H1 (cell line): ENCODE measurements at regions not wholly inside any gene's neighbourhood (a gene's known extent, or its start where the extent isn't known, plus 50 kb on each side); places are given as distances from the start of the nearest gene placed in this dataset.
A peak's percentile ranks its signal among the peaks of the same experiment; 100 is the strongest.

Experiments used
- CTCF ChIA-PET: fragments of 300-600 bp; sonication (Branson Sonifier 250); formaldehyde crosslinking; loops from one replicate; lab custom pipeline; 2021; ENCODE audit not compliant: partially characterized antibody; lab: Charles Lee
- POLR2A ChIA-PET: fragments of 300-600 bp; sonication (Branson Sonifier 250); formaldehyde crosslinking; loops from one replicate; lab custom pipeline; 2021; ENCODE audit warnings: inconsistent platforms; ENCODE audit not compliant: partially characterized antibody; lab: Charles Lee
- DNase-seq, 2 experiments: peaks; one replicate each; pipeline versions ENCODE4 v3.0.0 to v3.0.0-alpha.2; 2010 to 2022; ENCODE audit warnings: low spot score in 2 of 2, low read depth in 1 of 2, mixed read lengths in 1 of 2
- FAIRE-seq: peaks from 2 replicates; lab custom pipeline; 2011; peaks lifted over from hg19 to GRCh38; lab: Jason Lieb, UNC
- H2AFZ ChIP-seq: 2 replicates; pipeline ENCODE4 v1.8.1; 2012; ENCODE audit warnings: low read length, inconsistent platforms
- H2AK5ac ChIP-seq: 2 replicates; pipeline ENCODE4 v1.6.1; 2013; ENCODE audit warnings: low read depth, low read length
- H2BK120ac ChIP-seq: replicated peaks from 2 replicates; pipeline ENCODE3; 2013; ENCODE audit warnings: low read depth, low read length, inconsistent platforms
- H2BK12ac ChIP-seq: 2 replicates; pipeline ENCODE4 v1.6.1; 2013; ENCODE audit warnings: low read depth, low read length
- H2BK15ac ChIP-seq: 2 replicates; pipeline ENCODE4 v1.6.1; 2013; ENCODE audit warnings: low read length
- H2BK20ac ChIP-seq: 2 replicates; pipeline ENCODE4 v1.6.1; 2013; ENCODE audit warnings: low read length
- H2BK5ac ChIP-seq: 2 replicates; pipeline ENCODE4 v1.6.1; 2013; ENCODE audit warnings: low read depth, low read length
- H3K14ac ChIP-seq: 2 replicates; pipeline ENCODE4 v1.6.1; 2013; ENCODE audit warnings: inconsistent platforms; ENCODE audit not compliant: insufficient read length
- H3K18ac ChIP-seq: 2 replicates; pipeline ENCODE4 v1.6.1; 2013; ENCODE audit warnings: low read length; ENCODE audit errors: extremely low read depth
- H3K23ac ChIP-seq: 2 replicates; pipeline ENCODE4 v1.6.1; 2013; ENCODE audit warnings: inconsistent platforms; ENCODE audit not compliant: insufficient read length
- H3K23me2 ChIP-seq: 2 replicates; pipeline ENCODE4 v1.6.1; 2013; ENCODE audit warnings: low read depth, low read length
- H3K27ac ChIP-seq: 2 replicates; pipeline ENCODE4 v1.6.1; 2011; ENCODE audit warnings: low read depth, low read length, inconsistent platforms
- H3K27me3 ChIP-seq, 4 experiments: replicated peaks in 1 of 4; 1 replicate in 1 of 4; 2 replicates in 3 of 4; pipeline versions ENCODE4 v1.6.1 to v1.8.1; 2011 to 2013; ENCODE audit warnings: low read length in 3 of 4, mild to moderate bottlenecking in 3 of 4, inconsistent platforms in 2 of 4, mixed read lengths in 2 of 4, moderate library complexity in 1 of 4; ENCODE audit not compliant: control insufficient read depth in 3 of 4, insufficient read depth in 3 of 4; ENCODE audit errors: extremely low read depth in 1 of 4
- H3K36me3 ChIP-seq, 4 experiments: 2 replicates each; pipeline versions ENCODE4 v1.6.1 to v1.8.1; 2011 to 2013; ENCODE audit warnings: mild to moderate bottlenecking in 4 of 4, low read length in 3 of 4, moderate library complexity in 2 of 4, control low read depth in 1 of 4, inconsistent platforms in 1 of 4; ENCODE audit not compliant: insufficient read depth in 4 of 4, control insufficient read depth in 2 of 4
- H3K4ac ChIP-seq: replicated peaks from 2 replicates; pipeline ENCODE3; 2013; ENCODE audit warnings: low read length, low read depth, mixed read lengths, inconsistent platforms; ENCODE audit not compliant: insufficient read length
- H3K4me1 ChIP-seq, 4 experiments: replicated peaks in 1 of 4; 1 replicate in 1 of 4; 2 replicates in 3 of 4; pipeline versions ENCODE4 v1.6.1 to v1.8.1; 2011 to 2013; ENCODE audit warnings: low read length in 3 of 4, inconsistent platforms in 2 of 4, mixed read lengths in 1 of 4; ENCODE audit not compliant: insufficient read depth in 4 of 4, control insufficient read depth in 3 of 4
- H3K4me2 ChIP-seq, 2 experiments: 2 replicates each; pipeline versions ENCODE4 v1.6.1 to v1.8.1; 2011 to 2013; ENCODE audit warnings: low read depth in 2 of 2, low read length in 2 of 2, control low read depth in 1 of 2, inconsistent platforms in 1 of 2, mild to moderate bottlenecking in 1 of 2; ENCODE audit not compliant: insufficient read depth in 1 of 2
- H3K4me3 ChIP-seq, 4 experiments: fragments of 200-600, 300-600 bp in 1 of 4; sonication (generic), shearing (Covaris generic), sonication (Bioruptor Twin) in 1 of 4; 2 replicates each; pipeline versions ENCODE4 v1.5.1 to v1.8.1; 2011 to 2016; ENCODE audit warnings: low read length in 4 of 4, low read depth in 3 of 4, control low read depth in 2 of 4, inconsistent platforms in 2 of 4, mild to moderate bottlenecking in 2 of 4, mixed read lengths in 1 of 4, moderate library complexity in 1 of 4; ENCODE audit not compliant: insufficient read depth in 2 of 4; ENCODE audit errors: extremely low read depth in 1 of 4
- H3K56ac ChIP-seq: replicated peaks from 2 replicates; pipeline ENCODE3; 2013; ENCODE audit warnings: low read depth, mild to moderate bottlenecking, mixed read lengths, low read length, inconsistent platforms; ENCODE audit not compliant: insufficient read length
- H3K79me1 ChIP-seq: 2 replicates; pipeline ENCODE4 v1.6.1; 2013; ENCODE audit warnings: low read depth, low read length, control low read depth
- H3K79me2 ChIP-seq, 2 experiments: 2 replicates each; pipeline versions ENCODE4 v1.6.1 to v1.8.1; 2012 to 2013; ENCODE audit warnings: low read length in 2 of 2, mild to moderate bottlenecking in 2 of 2, inconsistent platforms in 1 of 2; ENCODE audit not compliant: insufficient read depth in 2 of 2, control insufficient read depth in 1 of 2
- H3K9ac ChIP-seq, 4 experiments: replicated peaks in 1 of 4; 1 replicate in 1 of 4; 2 replicates in 3 of 4; pipeline versions ENCODE4 v1.6.1 to v1.8.1; 2011 to 2013; ENCODE audit warnings: low read depth in 3 of 4, low read length in 3 of 4, control low read depth in 2 of 4, mild to moderate bottlenecking in 2 of 4, moderate library complexity in 2 of 4, inconsistent platforms in 1 of 4; ENCODE audit errors: extremely low read depth in 1 of 4
- H3K9me3 ChIP-seq, 2 experiments: 2 replicates each; pipeline versions ENCODE4 v1.6.1 to v1.8.1; 2012 to 2013; ENCODE audit warnings: mild to moderate bottlenecking in 2 of 2, moderate library complexity in 2 of 2, control low read depth in 1 of 2, inconsistent platforms in 1 of 2, low read depth in 1 of 2, low read length in 1 of 2, mixed read lengths in 1 of 2; ENCODE audit not compliant: insufficient read depth in 2 of 2
- H4K20me1 ChIP-seq, 2 experiments: replicated peaks in 1 of 2; 2 replicates each; pipeline versions ENCODE3 to v1.8.1; 2011 to 2013; ENCODE audit warnings: inconsistent platforms in 2 of 2, low read length in 2 of 2, mild to moderate bottlenecking in 1 of 2; ENCODE audit not compliant: insufficient read depth in 2 of 2, control insufficient read depth in 1 of 2
- H4K5ac ChIP-seq: 2 replicates; pipeline ENCODE4 v1.6.1; 2013; ENCODE audit warnings: low read length, low read depth, mixed read lengths, inconsistent platforms; ENCODE audit not compliant: insufficient read length
- H4K8ac ChIP-seq: 2 replicates; pipeline ENCODE4 v1.8.0; 2013; ENCODE audit warnings: mild to moderate bottlenecking, moderate library complexity, low read length, inconsistent platforms; ENCODE audit not compliant: insufficient read depth; ENCODE audit errors: extremely low read depth
- H4K91ac ChIP-seq: replicated peaks from 2 replicates; pipeline ENCODE3; 2013; ENCODE audit warnings: low read length, mixed read lengths, inconsistent platforms; ENCODE audit not compliant: insufficient read length
- SIX5 ChIP-seq: IDR thresholded peaks from 2 replicates; pipeline ENCODE4 v1.6.1; 2011; ENCODE audit warnings: mild to moderate bottlenecking, low read depth, low read length
- SRF ChIP-seq: IDR thresholded peaks from 2 replicates; pipeline ENCODE4 v1.6.1; 2011; ENCODE audit warnings: mild to moderate bottlenecking, low read depth, low read length, moderate library complexity
- TF ChIP-seq, protein P1 (sequence below): IDR thresholded peaks from 2 replicates; pipeline ENCODE4 v1.6.1; 2011; ENCODE audit warnings: low read length, improper control_type of control experiment

GRCh38 chr12:78388461-78388860, 476.1 kb upstream of the SYT1 start:
- H3K4me1 ChIP-seq, result peaks cover 0 to 2% (median under 1%) of the 10 kb centered on the region in 4 experiments; a peak in 3 of 7 replicates
- no peak overlapping the region for H3K4me3 ChIP-seq
- no peak overlapping the region for H3K4me2 ChIP-seq
- peak overlapping the region; percentile 54; the same call in 1 of the 2 replicates for H2AFZ ChIP-seq
- H2BK5ac ChIP-seq, result no peak overlapping the region
- no peak overlapping the region for H3K4ac ChIP-seq
- no peak for FAIRE-seq
- H3K56ac ChIP-seq, result no peak overlapping the region
- H3K9ac ChIP-seq, result no peak overlapping the region
- H3K18ac ChIP-seq, result no peak overlapping the region
- DNase-seq, result no peak
- H3K36me3 ChIP-seq, result no peaks in the 10 kb centered on the region
- H4K20me1 ChIP-seq, result no peaks in the 10 kb centered on the region
- no peak overlapping the region for H3K27ac ChIP-seq
- TF ChIP-seq, protein P1, sequence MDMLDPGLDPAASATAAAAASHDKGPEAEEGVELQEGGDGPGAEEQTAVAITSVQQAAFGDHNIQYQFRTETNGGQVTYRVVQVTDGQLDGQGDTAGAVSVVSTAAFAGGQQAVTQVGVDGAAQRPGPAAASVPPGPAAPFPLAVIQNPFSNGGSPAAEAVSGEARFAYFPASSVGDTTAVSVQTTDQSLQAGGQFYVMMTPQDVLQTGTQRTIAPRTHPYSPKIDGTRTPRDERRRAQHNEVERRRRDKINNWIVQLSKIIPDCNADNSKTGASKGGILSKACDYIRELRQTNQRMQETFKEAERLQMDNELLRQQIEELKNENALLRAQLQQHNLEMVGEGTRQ, result peak; percentile 50; the same call in 1 of the 2 replicates
- no peak for TF ChIP-seq SRF
- TF ChIP-seq SIX5, result peak; percentile 48
- no peak overlapping the region for H3K23ac ChIP-seq
- H2BK12ac ChIP-seq, result no peak overlapping the region
- H3K9me3 ChIP-seq, result no peaks in the 10 kb centered on the region
- no peak overlapping the region for H4K91ac ChIP-seq
- no peak overlapping the region for H2AK5ac ChIP-seq
- no peak overlapping the region for H2BK120ac ChIP-seq
- ChIA-PET CTCF (no interaction called here), POLR2A (no interaction called here)
- no peaks in the 10 kb centered on the region for H3K23me2 ChIP-seq
- no peak overlapping the region for H4K8ac ChIP-seq
- no peak overlapping the region for H3K14ac ChIP-seq
- H3K27me3 ChIP-seq, result no peaks in the 10 kb centered on the region
- H4K5ac ChIP-seq, result no peak overlapping the region
- no peaks in the 10 kb centered on the region for H3K79me2 ChIP-seq
- H2BK20ac ChIP-seq, result no peak overlapping the region
- no peaks in the 10 kb centered on the region for H3K79me1 ChIP-seq
- H2BK15ac ChIP-seq, result no peak overlapping the region
